ENCODE measurements at regions not wholly inside any gene's neighbourhood (a gene's known extent, or its start where the extent isn't known, plus 50 kb on each side); places are given as distances from the start of the nearest gene placed in this dataset.

DNA sequence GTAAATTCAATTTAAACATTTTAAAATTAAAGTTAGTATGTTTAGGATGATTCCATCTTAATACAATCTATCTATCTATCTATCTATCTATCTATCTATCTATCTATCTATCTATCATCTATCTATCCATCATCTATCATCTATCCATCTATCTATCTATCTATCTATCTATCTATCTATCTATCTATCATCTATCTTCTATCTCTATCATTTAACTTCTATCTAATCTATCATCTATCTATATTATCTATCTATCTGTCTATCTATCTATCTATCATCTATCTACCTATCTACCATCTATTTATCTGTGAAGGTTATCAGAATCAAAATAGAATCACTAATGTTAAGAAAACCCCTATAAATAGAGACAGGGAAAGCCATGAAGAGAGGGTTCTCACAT lies 78.3 kb downstream of the RAMP3 start:
- DNase-seq (ENCODE audit: low read depth in 2 of 2), result no peak

DNA sequence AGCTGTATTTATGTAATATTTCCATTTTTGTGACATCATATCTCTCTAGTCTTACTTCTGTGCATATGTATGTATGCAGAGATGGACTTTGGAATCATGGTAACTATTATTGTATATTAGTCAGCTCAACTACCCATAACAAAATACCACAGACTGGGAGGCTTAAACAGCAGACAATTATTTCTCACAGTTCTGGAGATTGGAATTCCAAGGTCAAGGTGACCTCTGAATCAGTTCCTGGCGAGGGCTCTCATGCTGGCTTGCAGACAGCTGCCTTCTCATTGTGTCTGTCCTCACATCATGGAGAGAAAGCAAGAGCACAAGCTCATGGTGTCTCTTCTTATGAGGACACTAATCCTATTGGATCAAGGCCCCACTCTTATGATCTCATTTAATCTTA lies 79.1 kb downstream of the RAMP3 start:
- no peak for DNase-seq (ENCODE audit: low read depth in 2 of 2)

GRCh38 chr7:45237788-45238461 lies 80.3 kb downstream of the RAMP3 start:
- DNase-seq (ENCODE audit: low read depth in 2 of 2), result no peak

DNA sequence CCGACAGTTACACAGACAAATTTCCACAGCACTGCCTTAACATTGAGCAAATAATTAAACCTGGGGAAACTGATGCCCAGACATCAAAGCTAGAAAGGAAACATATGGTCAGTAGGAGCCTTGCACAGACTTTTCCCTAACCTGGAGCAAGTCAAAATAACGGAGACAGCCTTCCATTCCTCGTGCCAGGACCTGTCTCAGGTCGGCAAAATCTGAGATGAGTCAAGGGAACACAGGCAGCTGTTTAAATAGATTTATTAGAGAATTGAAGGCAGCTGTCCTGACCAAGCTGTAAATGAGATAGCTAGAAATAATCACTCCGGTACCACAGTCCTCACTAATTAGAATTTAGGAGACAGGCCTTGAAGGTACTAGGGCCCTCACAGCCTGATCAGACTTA lies 81.2 kb downstream of the RAMP3 start:
- no peak for DNase-seq (ENCODE audit: low read depth in 2 of 2)

DNA sequence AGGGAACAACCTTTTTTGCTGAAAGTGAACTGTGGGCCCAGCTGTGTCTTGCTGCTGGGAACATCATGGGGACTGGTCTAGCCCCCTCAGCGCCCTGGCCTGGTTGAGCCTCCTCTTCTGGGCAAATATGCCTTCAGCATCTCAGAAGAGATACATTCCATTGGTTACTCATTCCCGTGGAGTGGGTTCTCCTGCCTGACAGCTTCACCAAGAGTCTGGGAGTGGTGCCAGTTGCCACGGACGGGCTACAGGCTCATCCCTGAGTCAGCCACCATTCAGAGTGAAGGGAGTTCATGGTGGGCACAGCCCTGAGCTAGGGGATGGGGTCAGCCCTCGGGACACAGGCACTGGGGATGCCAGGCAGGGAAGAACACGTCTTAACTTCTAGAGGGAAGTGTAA lies 81.9 kb downstream of the RAMP3 start:
- DNase-seq (ENCODE audit: low read depth in 2 of 2), result peak in 1 of 2 experiments; percentile 12

DNA sequence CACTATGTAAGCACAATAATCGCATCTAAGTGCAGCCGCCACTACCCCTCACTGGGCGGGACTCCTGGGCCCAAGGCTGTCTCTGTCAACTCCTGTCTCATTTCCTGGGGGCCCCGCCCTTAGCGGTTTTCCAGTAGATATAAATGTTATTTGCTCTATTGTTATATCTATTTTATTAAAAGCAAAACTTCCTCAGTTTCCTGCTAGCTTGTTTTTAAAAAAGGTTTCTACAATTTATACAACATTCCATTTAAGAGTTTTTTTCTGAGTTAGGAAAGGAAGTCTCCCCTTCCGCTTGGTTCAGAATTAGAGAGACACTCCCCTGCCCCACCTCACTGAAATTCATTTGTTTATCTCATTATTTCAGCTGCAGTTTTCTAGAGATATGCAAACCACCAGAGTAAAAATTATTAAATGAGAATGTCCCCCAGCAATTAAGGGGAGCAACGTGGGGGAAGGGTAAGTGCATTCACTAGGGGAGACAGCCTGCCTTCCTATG lies 82.7 kb downstream of the RAMP3 start:
- no peak for DNase-seq (ENCODE audit: low read depth in 2 of 2)

GRCh38 chr7:45240926-45241325 lies 83.3 kb downstream of the RAMP3 start:
- DNase-seq (ENCODE audit: low read depth in 2 of 2), result no peak

DNA sequence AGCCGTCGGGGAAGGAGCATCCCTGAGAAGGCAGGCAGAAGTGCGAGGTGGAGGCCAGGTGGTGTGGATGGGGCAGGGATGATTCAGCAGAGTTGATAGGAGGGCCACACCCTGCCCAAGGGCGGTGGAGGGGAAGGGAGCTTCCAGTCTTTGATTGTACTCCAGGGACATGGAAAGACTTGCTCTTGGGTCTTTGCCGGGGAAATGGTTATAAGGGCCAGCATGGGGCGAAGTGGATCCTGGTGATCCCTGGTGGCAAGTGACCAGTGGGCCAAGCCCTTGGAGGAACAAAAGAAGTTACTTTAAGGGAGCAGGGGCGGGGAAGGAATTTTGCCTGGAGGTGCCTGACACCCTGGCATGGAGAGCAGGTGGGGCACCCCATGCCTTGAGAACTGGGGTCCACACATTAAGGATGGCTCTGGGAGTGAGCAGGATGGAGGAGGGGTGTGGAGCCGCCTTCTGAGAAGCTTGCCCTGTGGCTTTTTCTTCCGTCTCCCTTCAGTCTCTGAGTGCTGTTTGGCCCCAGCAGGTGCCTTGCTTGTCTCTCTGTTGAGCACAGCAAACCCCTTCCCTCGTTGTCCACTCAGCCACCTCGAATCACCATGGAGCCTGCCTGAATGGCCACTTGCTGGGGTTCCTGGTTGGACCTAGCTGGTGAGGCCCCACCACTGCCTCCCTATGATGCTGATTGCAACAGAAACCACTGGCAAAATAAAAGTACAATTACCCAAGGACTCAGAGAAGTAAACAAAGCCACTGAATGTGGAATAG lies 83.9 kb downstream of the RAMP3 start:
- DNase-seq (ENCODE audit: low read depth in 2 of 2), result no peak

- no peak for DNase-seq (ENCODE audit: low read depth in 2 of 2)
Observed at GRCh38 chr7:45242261-45242660, 84.7 kb downstream of the RAMP3 start.

GRCh38 chr7:45242698-45243097 lies 85.1 kb downstream of the RAMP3 start:
- no peak for DNase-seq (ENCODE audit: low read depth in 2 of 2)

GRCh38 chr7:45244981-45245380 lies 87.4 kb downstream of the RAMP3 start:
- no peak for DNase-seq (ENCODE audit: low read depth in 2 of 2)

GRCh38 chr7:45246339-45246738 lies 88.7 kb downstream of the RAMP3 start:
- no peak for DNase-seq (ENCODE audit: low read depth in 2 of 2)

DNA sequence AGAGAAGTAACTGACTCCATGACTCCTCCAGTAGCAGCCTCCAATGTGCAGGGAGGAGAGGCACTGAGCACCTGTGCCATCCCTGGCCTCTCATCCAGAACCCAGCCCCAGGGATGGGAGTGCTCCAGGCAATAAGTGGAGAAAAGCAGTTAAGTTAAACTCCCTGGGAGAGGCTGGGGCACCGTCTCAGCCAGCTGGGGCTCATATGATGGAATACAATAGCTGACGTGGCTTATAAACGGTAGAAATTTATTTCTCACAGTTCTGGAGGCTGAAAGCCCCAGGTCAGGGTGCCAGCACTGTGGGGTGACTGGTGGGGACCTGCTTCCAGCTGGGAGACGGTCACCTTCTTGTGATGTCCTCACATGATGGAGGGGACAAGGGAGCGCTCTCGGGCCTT lies 94.7 kb downstream of the RAMP3 start:
- no peak for DNase-seq (ENCODE audit: low read depth in 2 of 2)

- DNase-seq (ENCODE audit: low read depth in 2 of 2), result no peak
Observed at GRCh38 chr7:45252857-45253256, 95.3 kb downstream of the RAMP3 start.

DNA sequence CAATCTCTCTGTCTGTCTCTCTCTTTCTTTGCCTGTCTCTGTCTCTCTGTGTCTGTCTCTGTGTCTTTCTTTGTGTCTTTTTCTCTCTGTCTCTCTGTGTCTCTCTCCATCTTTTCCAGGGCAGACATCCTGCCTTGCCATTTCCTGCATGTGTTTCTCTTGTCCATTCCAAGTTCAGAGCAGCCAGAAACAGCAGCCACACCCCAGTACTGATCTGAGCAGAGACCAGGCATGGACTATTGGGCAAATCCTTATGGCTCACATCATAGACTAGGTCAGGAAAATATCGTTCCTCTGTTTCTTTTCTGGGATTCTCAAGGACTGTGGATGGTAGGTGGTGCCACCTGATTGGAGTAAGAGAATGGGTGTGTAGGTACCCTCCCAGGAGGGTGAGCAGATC lies 95.8 kb downstream of the RAMP3 start:
- no peak for DNase-seq (ENCODE audit: low read depth in 2 of 2)

DNA sequence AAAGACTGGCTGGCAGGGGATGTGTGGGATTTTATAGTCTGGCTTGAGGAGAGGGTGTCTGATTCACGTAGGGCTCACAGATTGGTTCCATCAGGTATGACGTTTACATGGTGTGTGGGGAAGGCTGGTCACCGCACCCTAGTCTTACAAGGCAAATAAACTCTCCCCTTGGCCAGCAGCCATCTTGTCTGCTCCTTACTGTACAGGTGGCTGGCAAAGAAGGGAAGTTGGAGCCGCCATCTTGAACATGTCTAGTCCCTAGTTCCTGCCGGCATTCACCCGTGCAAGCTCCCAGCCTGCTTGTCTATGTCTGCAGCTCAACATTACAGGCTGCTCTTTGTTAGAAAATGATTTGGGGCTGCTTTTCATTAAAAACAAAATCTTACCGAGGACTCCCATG lies 97.6 kb downstream of the RAMP3 start:
- no peak for DNase-seq (ENCODE audit: low read depth in 2 of 2)

DNA sequence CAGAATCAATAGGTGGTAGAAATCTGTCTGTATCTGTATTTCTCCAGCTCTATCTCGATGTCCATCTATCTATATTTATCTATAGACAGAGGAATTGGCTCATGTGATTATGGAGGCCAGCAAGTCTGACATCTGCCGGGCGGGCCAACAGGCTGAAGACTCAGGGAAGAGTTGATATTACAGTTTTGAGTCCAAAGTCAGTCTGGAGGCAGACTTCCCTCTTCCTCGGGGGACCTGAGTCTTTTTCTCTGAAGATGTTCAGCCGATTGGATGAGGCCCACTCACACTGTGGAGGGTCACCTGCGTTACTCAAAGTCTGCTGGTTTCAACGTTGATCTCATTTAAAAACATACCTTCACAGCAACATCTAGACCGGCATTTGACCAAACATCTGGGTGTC lies 98.7 kb downstream of the RAMP3 start:
- DNase-seq (ENCODE audit: low read depth in 2 of 2), result no peak

DNA sequence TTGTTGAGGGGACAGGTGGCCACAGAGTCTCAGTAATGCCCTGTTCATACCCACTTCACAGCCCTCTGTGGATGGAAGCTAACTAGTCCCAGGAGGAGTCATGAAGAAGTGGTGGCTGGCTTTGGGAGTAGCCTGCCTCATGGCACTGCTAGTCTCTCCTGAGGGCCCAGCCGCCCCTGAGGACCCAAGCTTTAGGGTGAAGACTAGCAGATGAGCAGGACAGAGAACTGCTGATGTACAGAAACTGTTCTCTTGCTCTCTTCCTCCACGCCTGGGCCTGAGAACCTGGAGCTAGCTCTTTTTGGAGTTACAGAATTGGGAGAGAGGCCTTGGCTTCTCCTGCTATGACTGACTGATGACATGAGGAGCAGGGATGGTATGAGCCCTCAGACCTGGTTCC lies 99.2 kb downstream of the RAMP3 start:
- no peak for DNase-seq (ENCODE audit: low read depth in 2 of 2)

GRCh38 chr7:45257284-45257683 lies 99.7 kb downstream of the RAMP3 start:
- no peak for DNase-seq (ENCODE audit: low read depth in 2 of 2)

GRCh38 chr7:45258533-45259226 lies 101.1 kb downstream of the RAMP3 start:
- no peak for DNase-seq (ENCODE audit: low read depth in 2 of 2)

DNA sequence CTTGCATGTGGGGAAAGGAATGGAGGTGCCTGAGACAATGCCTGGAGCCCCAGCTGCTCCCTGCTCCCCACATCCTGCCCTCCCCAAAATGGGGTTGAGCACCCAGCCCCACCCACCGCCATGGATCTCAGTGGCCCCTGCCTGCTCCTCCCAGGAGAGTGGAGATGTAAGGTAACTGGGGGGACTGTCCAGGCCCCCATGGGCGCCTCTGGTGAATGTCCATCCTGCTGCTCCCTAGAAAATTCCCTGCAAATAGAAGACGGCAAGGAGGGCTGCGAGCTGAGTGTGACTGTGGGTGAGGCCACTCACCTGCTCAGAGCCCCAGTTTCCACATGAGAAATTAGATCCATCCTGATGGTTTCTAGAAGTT lies 101.6 kb downstream of the RAMP3 start:
- DNase-seq (ENCODE audit: low read depth in 2 of 2), result no peak

DNA sequence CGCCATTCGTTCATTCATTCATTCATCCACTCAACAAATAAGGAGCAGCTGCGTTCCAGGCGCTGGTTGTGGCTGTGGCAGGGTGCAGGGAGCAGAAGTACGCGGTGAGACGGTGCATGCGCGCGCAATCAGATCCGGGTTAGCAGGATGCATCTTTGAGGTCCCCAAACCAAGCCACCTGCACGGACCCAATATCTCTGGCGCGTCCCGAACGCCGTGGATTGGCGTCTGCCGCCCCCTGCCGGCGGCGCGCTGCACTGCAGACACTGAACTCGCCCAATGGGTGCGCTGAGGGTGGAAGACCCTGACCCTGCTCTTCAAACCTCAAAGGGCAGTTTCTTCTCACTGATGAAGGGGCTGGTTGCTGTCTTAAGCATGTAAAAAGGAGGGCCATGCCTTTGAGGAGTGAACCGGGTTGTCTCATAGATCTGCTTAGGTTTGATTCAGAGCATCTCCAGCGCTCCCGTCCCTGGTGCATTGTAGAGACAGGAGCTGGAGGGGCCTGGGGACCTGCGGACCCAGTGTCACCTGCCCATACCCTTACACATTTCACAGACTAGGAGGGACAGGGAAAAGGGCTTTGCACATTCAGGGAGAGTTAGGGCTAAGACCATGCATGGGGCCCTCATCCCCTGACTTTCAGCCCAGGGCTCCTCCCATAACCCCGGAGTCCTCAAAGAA lies 102.5 kb downstream of the RAMP3 start:
- no peak for DNase-seq (ENCODE audit: low read depth in 2 of 2)
